ENCODE measurements at regions not wholly inside any gene's neighbourhood (a gene's known extent, or its start where the extent isn't known, plus 50 kb on each side); places are given as distances from the start of the nearest gene placed in this dataset.

DNA sequence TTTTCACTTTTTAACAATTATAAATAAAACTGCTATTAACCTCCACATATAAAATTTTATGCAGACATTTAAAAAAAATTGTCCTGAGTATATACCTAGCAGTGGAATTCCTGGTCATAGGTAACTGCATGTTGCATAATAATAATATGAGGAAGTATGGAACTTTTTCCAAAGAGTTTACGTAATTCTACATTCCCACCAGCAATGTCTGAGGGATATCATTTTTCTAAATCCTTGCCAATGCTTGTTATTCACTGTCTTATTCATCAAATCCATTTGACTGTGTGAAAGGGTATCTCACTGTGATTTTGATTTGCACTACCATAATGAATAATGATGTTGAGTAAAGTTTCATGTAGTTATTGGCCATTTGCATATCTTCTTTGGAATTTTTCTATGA is 393.8 kb downstream of the LRFN5 start:
- TF ChIP-seq, protein P1, sequence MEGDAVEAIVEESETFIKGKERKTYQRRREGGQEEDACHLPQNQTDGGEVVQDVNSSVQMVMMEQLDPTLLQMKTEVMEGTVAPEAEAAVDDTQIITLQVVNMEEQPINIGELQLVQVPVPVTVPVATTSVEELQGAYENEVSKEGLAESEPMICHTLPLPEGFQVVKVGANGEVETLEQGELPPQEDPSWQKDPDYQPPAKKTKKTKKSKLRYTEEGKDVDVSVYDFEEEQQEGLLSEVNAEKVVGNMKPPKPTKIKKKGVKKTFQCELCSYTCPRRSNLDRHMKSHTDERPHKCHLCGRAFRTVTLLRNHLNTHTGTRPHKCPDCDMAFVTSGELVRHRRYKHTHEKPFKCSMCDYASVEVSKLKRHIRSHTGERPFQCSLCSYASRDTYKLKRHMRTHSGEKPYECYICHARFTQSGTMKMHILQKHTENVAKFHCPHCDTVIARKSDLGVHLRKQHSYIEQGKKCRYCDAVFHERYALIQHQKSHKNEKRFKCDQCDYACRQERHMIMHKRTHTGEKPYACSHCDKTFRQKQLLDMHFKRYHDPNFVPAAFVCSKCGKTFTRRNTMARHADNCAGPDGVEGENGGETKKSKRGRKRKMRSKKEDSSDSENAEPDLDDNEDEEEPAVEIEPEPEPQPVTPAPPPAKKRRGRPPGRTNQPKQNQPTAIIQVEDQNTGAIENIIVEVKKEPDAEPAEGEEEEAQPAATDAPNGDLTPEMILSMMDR (IDR thresholded peaks at IDR 0.05), result no peak
- no peak for TF ChIP-seq EZH2 (IDR thresholded peaks at IDR 0.05; ENCODE audit: borderline replicate concordance, insufficient read depth, low read depth, low read length, poor library complexity, severe bottlenecking)

Data from B cell (primary cell).